ENCODE measurements at regions not wholly inside any gene's neighbourhood (a gene's known extent, or its start where the extent isn't known, plus 50 kb on each side); places are given as distances from the start of the nearest gene placed in this dataset.
A peak's percentile ranks its signal among the peaks of the same experiment; 100 is the strongest.
"Not testable (repeated sequence)": the region's sequence is repeated elsewhere in the genome, so short reads cannot be mapped to it uniquely, and the experiment has no call there.

DNA sequence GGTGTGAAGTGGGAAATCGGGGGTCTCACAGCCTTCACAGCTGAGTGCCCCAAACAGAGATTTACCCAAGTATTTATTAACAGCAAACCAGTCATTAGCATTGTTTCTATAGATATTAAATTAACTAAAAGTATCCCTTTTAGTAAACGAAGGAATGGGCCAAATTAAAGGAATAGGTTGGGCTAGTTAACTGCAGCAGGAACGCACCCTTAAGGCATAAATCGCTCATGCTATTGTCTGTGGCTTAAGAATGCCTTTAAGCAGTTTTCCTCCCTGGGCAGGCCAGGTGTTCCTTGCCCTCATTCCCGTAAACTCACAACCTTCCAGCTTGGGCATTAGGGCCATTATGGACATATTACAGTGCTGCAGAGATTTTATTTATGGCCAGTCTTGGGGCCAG, 167.5 kb upstream of the PIK3R1 start:
- not testable (repeated sequence) for H3K4me3 ChIP-seq (ENCODE audit: low read length in 2 of 2); H3K27ac ChIP-seq (ENCODE audit: low read length); H3K4me1 ChIP-seq (ENCODE audit: control insufficient read depth, insufficient read depth, low read length); H3K36me3 ChIP-seq (ENCODE audit: control insufficient read depth in 2 of 2, insufficient read depth in 2 of 2, low read length in 2 of 2); H3K27me3 ChIP-seq (ENCODE audit: control insufficient read depth in 1 of 2, insufficient read depth in 2 of 2, low read length in 2 of 2); H3K9me3 ChIP-seq (ENCODE audit: control insufficient read depth in 2 of 2, low read length in 2 of 2); H3K9ac ChIP-seq (ENCODE audit: low read length in 2 of 2)

DNA sequence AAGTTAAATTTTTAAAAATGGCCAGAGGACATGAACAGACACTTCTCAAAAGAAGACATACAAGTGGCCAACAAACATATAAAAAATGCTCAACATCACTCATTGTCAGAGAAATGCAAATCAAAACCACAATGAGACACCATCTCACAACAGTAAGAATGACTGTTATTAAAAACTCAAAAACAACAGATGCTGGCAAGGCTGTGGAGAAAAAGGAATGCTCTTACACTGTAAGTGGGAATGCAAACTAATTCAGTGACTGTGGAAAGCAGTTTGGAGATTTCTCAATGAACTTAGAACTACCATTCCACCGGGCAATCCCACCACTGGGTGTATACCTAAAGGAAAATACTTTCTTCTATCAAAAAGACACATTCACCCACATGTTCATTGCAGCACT, 168.5 kb upstream of the PIK3R1 start:
- Histone ChIP-seq H3K27ac (ENCODE audit: low read length) (no peak overlapping the region), H3K36me3 (ENCODE audit: control insufficient read depth in 2 of 2, insufficient read depth in 2 of 2, low read length in 2 of 2) (no peaks in the 10 kb centered on the region), H3K9ac (ENCODE audit: low read length in 2 of 2) (no peak overlapping the region), H3K4me1 (ENCODE audit: control insufficient read depth, insufficient read depth, low read length) (no peaks in the 10 kb centered on the region), H3K27me3 (ENCODE audit: control insufficient read depth in 1 of 2, insufficient read depth in 2 of 2, low read length in 2 of 2) (no peaks in the 10 kb centered on the region), H3K4me3 (ENCODE audit: low read length in 2 of 2) (no peak overlapping the region), H3K9me3 (ENCODE audit: control insufficient read depth in 2 of 2, low read length in 2 of 2) (no peaks in the 10 kb centered on the region)

DNA sequence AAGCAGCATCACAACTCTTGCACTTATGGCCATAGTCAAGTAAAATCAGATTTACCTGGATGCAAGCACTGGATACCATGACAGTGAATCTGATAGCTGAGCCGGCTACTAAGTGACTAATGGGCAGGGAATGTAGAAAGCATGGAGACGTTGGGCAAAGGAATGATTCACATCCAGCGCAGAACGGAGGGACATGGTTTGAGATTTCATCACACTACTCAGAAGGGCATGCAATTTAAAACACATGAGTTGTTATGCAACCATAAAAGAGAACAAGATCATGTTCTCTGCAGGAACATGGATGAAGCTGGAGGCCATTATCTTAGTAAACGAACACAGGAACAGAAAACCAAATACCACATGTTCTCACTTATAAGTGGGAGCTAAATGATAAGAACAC, 169.1 kb upstream of the PIK3R1 start:
- Histone ChIP-seq H3K4me3 (ENCODE audit: low read length in 2 of 2) (no peak overlapping the region), H3K36me3 (ENCODE audit: control insufficient read depth in 2 of 2, insufficient read depth in 2 of 2, low read length in 2 of 2) (no peaks in the 10 kb centered on the region), H3K27me3 (ENCODE audit: control insufficient read depth in 1 of 2, insufficient read depth in 2 of 2, low read length in 2 of 2) (no peaks in the 10 kb centered on the region), H3K9me3 (ENCODE audit: control insufficient read depth in 2 of 2, low read length in 2 of 2) (no peaks in the 10 kb centered on the region), H3K27ac (ENCODE audit: low read length) (no peak overlapping the region), H3K4me1 (ENCODE audit: control insufficient read depth, insufficient read depth, low read length) (no peaks in the 10 kb centered on the region), H3K9ac (ENCODE audit: low read length in 2 of 2) (no peak overlapping the region)

DNA sequence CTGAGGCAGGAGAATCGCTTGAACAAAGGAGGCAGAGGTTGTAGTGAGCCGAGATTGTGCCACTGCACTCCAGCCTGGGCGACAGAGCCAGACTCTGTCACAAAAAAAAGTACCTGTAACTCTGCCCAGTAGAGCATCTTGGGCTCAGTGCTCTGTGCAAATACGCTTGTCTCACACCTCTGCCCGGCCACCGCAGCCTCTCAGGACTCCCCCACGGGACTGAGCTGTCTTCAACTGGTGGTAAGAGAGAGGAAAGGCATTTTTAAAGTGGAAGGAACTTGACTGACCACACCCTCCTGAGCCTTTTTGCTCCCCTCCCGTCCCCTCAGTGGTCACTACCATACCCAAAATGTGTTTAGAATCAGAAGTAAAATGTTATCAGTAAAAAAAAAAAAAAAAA, 174.3 kb upstream of the PIK3R1 start:
- no peak overlapping the region for H3K4me3 ChIP-seq (ENCODE audit: low read length in 2 of 2)
- no peak overlapping the region for H3K27ac ChIP-seq (ENCODE audit: low read length)
- no peak overlapping the region for H3K9ac ChIP-seq (ENCODE audit: low read length in 2 of 2)
- no peaks in the 10 kb centered on the region for H3K9me3 ChIP-seq (ENCODE audit: control insufficient read depth in 2 of 2, low read length in 2 of 2)
- no peaks in the 10 kb centered on the region for H3K4me1 ChIP-seq (ENCODE audit: control insufficient read depth, insufficient read depth, low read length)
- H3K36me3 ChIP-seq (ENCODE audit: control insufficient read depth in 2 of 2, insufficient read depth in 2 of 2, low read length in 2 of 2), result no peaks in the 10 kb centered on the region
- H3K27me3 ChIP-seq (ENCODE audit: control insufficient read depth in 1 of 2, insufficient read depth in 2 of 2, low read length in 2 of 2), result no peaks in the 10 kb centered on the region

DNA sequence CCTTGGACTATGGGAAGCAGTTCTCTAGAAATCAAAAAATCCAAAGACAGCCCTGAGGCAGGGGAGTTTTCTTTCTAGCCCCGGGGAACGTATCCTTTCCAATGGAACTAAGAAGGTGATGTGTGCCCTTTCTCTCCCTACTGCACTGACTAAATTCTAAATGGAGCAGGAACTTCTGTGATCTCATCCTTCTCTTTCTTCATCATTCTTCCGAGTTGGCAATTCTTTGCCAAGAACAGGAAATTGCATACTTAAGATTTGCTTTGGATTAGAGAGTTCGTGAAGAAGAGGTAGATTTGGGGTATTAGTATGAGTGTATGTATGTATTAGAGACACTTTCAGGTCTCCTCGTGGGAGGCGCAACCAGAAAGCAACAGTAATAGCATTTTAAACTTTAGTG, 178.0 kb upstream of the PIK3R1 start:
- Histone ChIP-seq H3K4me3 (ENCODE audit: low read length in 2 of 2) (no peak overlapping the region), H3K27me3 (ENCODE audit: control insufficient read depth in 1 of 2, insufficient read depth in 2 of 2, low read length in 2 of 2) (no peaks in the 10 kb centered on the region), H3K4me1 (ENCODE audit: control insufficient read depth, insufficient read depth, low read length) (peaks cover 12% of the 10 kb centered on the region), H3K9ac (ENCODE audit: low read length in 2 of 2) (no peak overlapping the region), H3K9me3 (ENCODE audit: control insufficient read depth in 2 of 2, low read length in 2 of 2) (no peaks in the 10 kb centered on the region), H3K27ac (ENCODE audit: low read length) (no peak overlapping the region), H3K36me3 (ENCODE audit: control insufficient read depth in 2 of 2, insufficient read depth in 2 of 2, low read length in 2 of 2) (no peaks in the 10 kb centered on the region)

DNA sequence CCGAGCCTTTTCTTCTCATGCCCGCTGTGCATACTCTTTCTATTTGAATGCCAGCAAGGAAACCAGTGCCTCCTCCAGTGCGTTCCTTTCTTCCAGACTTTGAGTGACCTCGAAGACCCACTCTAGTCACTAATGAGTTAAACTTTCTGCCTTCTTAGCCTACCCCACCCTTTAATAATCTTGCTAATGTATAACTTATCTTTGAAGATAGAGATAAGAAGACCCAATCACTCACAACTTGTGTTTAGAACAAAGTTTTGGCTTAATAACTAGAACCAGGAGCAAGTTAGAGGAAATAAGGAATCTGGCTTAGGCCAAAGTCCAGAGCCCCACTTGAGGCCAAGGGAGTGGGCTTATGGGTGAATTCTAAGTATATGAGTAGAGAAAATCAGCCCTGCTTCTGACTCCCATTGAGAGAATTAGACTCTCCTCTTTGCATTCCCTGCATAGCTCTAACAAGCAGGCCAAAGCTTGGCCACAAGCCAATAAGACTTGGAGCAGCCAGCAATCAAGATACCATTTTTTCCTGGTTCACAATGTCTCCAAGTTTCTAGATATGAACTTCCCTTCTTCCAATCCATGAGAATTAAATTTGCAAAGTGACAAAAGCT, 181.5 kb upstream of the PIK3R1 start:
- no peak overlapping the region for H3K4me3 ChIP-seq (ENCODE audit: low read length in 2 of 2)
- H3K4me1 ChIP-seq (ENCODE audit: control insufficient read depth, insufficient read depth, low read length), result peaks cover 12% of the 10 kb centered on the region
- H3K27ac ChIP-seq (ENCODE audit: low read length), result no peak overlapping the region
- no peak overlapping the region for H3K9ac ChIP-seq (ENCODE audit: low read length in 2 of 2)
- no peaks in the 10 kb centered on the region for H3K9me3 ChIP-seq (ENCODE audit: control insufficient read depth in 2 of 2, low read length in 2 of 2)
- no peaks in the 10 kb centered on the region for H3K36me3 ChIP-seq (ENCODE audit: control insufficient read depth in 2 of 2, insufficient read depth in 2 of 2, low read length in 2 of 2)
- no peaks in the 10 kb centered on the region for H3K27me3 ChIP-seq (ENCODE audit: control insufficient read depth in 1 of 2, insufficient read depth in 2 of 2, low read length in 2 of 2)

DNA sequence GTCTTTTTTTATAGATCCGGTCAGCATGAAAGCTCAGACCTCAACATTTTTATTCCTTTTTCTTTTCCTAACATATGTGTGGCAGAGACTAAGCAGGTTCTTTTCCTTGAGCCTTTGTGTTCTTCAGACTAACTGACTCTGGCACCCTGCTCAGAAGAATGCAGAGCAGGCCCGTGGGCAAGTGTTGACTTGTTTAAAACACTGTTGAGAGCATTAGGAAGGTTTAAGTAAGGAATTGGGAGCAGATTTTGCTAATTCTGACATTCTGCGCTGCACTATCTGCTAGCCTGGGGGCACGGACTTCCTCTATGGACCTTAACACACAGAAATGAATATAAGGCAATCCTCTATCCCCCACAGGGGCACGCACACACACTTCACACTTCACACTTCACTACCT, 182.5 kb upstream of the PIK3R1 start:
- Histone ChIP-seq H3K9ac (ENCODE audit: low read length in 2 of 2) (no peak overlapping the region), H3K36me3 (ENCODE audit: control insufficient read depth in 2 of 2, insufficient read depth in 2 of 2, low read length in 2 of 2) (no peaks in the 10 kb centered on the region), H3K9me3 (ENCODE audit: control insufficient read depth in 2 of 2, low read length in 2 of 2) (no peaks in the 10 kb centered on the region), H3K27me3 (ENCODE audit: control insufficient read depth in 1 of 2, insufficient read depth in 2 of 2, low read length in 2 of 2) (no peaks in the 10 kb centered on the region), H3K4me3 (ENCODE audit: low read length in 2 of 2) (no peak overlapping the region), H3K27ac (ENCODE audit: low read length) (no peak overlapping the region), H3K4me1 (ENCODE audit: control insufficient read depth, insufficient read depth, low read length) (peaks cover 14% of the 10 kb centered on the region)

DNA sequence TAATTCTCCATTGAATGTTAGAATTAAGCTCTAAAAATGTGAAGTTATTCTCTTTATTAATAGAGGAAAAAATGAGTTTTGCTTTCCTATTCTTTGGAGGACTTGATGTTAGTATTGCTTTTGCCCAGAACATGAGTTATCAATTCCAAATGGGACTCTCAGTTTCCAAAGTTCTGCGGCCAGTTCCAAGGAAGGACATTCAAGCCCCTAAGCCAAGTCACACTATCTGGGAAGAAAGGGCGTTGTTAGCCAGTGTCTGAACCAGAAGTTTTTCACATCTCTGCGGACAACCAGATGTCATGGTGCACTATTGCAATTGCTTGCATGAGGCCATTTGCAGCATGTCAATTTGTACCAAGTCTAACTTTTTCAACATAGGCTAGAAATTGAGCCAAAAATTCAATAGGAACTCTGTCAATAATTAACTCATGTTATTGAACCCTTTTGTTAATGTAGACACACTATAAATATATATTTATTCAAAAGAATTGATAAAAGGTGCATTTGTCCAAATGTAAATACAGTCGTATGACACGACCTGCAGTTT, 183.3 kb upstream of the PIK3R1 start:
- H3K9me3 ChIP-seq (ENCODE audit: control insufficient read depth in 2 of 2, low read length in 2 of 2), result no peaks in the 10 kb centered on the region
- H3K27ac ChIP-seq (ENCODE audit: low read length), result no peak overlapping the region
- H3K36me3 ChIP-seq (ENCODE audit: control insufficient read depth in 2 of 2, insufficient read depth in 2 of 2, low read length in 2 of 2), result no peaks in the 10 kb centered on the region
- H3K4me3 ChIP-seq (ENCODE audit: low read length in 2 of 2), result no peak overlapping the region
- peaks cover 17% of the 10 kb centered on the region for H3K4me1 ChIP-seq (ENCODE audit: control insufficient read depth, insufficient read depth, low read length)
- no peaks in the 10 kb centered on the region for H3K27me3 ChIP-seq (ENCODE audit: control insufficient read depth in 1 of 2, insufficient read depth in 2 of 2, low read length in 2 of 2)
- H3K9ac ChIP-seq (ENCODE audit: low read length in 2 of 2), result no peak overlapping the region

DNA sequence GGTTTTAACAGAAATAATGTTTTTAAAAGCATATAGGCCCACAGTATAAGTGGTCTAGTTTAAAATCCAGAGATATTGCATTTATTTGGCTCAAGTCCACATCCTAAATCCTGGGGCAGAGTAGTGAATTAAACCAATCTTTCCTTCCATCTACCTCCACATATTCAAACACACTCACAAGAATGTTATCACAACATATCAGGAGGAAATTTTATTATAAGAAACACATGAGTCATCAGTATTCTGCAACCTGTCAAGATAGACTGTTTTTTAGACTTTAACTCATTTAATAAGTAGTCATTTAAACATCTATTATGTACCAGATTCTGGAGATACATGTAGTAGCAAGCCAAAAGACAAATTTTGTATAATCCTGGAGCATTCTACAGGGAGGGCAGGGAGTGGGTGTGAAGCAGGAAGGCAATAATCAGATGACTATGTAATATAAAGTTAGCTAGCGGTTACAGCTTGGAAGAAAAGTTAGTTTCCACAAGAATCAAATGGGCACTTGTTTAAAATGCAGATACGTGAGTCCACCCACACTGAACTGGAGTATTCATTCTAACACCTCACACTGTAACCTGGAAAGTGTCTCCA, 187.3 kb upstream of the PIK3R1 start:
- Histone ChIP-seq H3K27me3 (ENCODE audit: control insufficient read depth in 1 of 2, insufficient read depth in 2 of 2, low read length in 2 of 2) (no peaks in the 10 kb centered on the region), H3K9me3 (ENCODE audit: control insufficient read depth in 2 of 2, low read length in 2 of 2) (no peaks in the 10 kb centered on the region), H3K4me3 (ENCODE audit: low read length in 2 of 2) (no peak overlapping the region), H3K27ac (ENCODE audit: low read length) (peak overlapping the region; percentile 33), H3K4me1 (ENCODE audit: control insufficient read depth, insufficient read depth, low read length) (peaks cover 16% of the 10 kb centered on the region), H3K36me3 (ENCODE audit: control insufficient read depth in 2 of 2, insufficient read depth in 2 of 2, low read length in 2 of 2) (no peaks in the 10 kb centered on the region), H3K9ac (ENCODE audit: low read length in 2 of 2) (no peak overlapping the region)

DNA sequence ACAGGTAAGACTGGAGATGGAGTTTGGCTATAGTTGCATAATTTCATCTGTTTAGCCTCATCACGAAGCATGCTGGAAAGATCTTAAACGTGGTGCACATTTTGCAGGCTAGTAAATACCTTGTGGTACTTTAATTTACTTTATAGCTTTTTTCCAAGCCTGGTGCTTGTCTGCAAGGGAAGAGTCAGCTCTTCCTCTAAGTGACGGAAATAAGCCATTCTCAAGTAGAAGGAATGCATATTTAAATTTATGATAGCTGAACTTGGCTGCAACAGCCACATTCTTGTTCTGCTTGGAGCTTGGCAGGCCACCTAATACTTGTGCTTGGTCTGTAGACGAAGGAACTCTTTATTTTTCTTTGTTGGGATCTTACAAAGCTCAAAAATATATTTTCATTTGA, 188.0 kb upstream of the PIK3R1 start:
- Histone ChIP-seq H3K9ac (ENCODE audit: low read length in 2 of 2) (no peak overlapping the region), H3K27ac (ENCODE audit: low read length) (peak overlapping the region; percentile 33), H3K4me1 (ENCODE audit: control insufficient read depth, insufficient read depth, low read length) (peaks cover 12% of the 10 kb centered on the region), H3K36me3 (ENCODE audit: control insufficient read depth in 2 of 2, insufficient read depth in 2 of 2, low read length in 2 of 2) (no peaks in the 10 kb centered on the region), H3K27me3 (ENCODE audit: control insufficient read depth in 1 of 2, insufficient read depth in 2 of 2, low read length in 2 of 2) (no peaks in the 10 kb centered on the region), H3K9me3 (ENCODE audit: control insufficient read depth in 2 of 2, low read length in 2 of 2) (no peaks in the 10 kb centered on the region), H3K4me3 (ENCODE audit: low read length in 2 of 2) (no peak overlapping the region)

DNA sequence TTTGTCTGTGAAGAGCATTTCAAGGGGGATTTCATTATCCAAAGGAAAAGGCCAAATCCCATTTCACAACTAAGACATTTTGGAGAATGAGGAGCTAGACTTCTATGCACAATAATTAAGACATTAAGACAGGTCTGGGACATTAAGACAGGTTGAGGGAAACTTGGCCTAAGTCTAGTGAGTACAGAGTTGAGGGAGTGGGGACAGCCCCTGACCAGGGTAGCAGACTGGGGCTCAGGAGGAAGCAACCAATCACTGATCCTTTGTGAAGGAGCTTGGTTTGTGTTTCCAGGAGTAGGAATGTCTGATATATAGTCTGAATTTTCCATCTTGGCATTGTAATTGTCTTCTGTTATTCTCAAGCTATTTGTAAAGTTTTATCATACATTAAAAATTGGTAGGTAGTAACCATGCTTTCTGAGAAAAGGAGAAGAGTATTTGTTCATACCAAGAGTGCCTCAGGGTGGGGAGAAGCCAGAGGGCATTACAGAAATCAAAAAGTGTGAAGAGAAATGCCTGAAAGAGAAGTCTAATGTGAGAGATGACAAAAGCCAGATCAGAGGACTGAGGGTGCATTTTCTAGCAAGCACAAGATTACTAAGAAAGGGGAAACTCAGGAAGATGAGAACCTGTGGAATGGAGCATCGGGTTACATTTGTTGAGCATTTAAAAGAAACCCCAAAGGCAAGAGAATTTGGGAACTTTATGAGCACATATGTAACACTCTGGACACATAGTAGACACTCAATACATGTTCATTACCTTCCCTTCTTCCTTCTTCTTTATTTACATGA, 189.3 kb upstream of the PIK3R1 start:
- H3K36me3 ChIP-seq (ENCODE audit: control insufficient read depth in 2 of 2, insufficient read depth in 2 of 2, low read length in 2 of 2), result no peaks in the 10 kb centered on the region
- H3K9ac ChIP-seq (ENCODE audit: low read length in 2 of 2), result no peak overlapping the region
- H3K4me3 ChIP-seq (ENCODE audit: low read length in 2 of 2), result no peak overlapping the region
- H3K27ac ChIP-seq (ENCODE audit: low read length), result peak overlapping the region; percentile 6
- H3K4me1 ChIP-seq (ENCODE audit: control insufficient read depth, insufficient read depth, low read length), result peaks cover 12% of the 10 kb centered on the region
- no peaks in the 10 kb centered on the region for H3K9me3 ChIP-seq (ENCODE audit: control insufficient read depth in 2 of 2, low read length in 2 of 2)
- no peaks in the 10 kb centered on the region for H3K27me3 ChIP-seq (ENCODE audit: control insufficient read depth in 1 of 2, insufficient read depth in 2 of 2, low read length in 2 of 2)

All from stomach smooth muscle (tissue), 2 donors.